ENCODE measurements at regions not wholly inside any gene's neighbourhood (a gene's known extent, or its start where the extent isn't known, plus 50 kb on each side); places are given as distances from the start of the nearest gene placed in this dataset.

DNA sequence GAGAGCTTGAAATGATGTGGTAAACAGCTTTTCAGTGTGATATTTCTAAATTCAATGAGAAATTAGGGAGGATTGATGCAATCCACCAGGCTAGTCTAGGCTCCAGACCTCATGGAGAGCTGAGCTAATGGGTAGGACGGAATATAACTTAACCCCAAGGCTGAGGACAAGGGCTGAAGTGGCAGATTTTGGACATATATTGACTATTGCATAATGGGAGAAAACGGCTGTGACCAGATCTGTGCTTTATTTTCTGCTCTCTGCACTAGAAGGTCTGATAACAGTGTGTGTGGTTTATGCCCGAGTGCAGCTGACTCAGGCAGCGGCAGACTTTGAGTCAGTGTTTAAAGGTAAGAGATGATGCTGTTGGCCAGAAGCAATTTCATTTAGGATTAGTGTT lies 70.6 kb downstream of the ACTBL2 start:
- no peak overlapping the region for H2AFZ ChIP-seq (ENCODE audit: low read length)
- H3K27ac ChIP-seq (ENCODE audit: low read depth, low read length, poor library complexity, severe bottlenecking), result no peak overlapping the region
- no peak overlapping the region for H3K4me2 ChIP-seq (ENCODE audit: low read length)
- intact Hi-C loops (cut with micrococcal nuclease; ENCODE audit: unreplicated experiment), result no loop called here
- H3K79me2 ChIP-seq (ENCODE audit: insufficient read depth, low read depth, low read length), result no peaks in the 10 kb centered on the region
- no peaks in the 10 kb centered on the region for H3K4me1 ChIP-seq (ENCODE audit: insufficient read depth, low read length, poor library complexity, severe bottlenecking)
- DNase-seq (ENCODE audit: low spot score), result no peak
- no peaks in the 10 kb centered on the region for H4K20me1 ChIP-seq (ENCODE audit: insufficient read depth, low read length)
- no peak overlapping the region for H3K4me3 ChIP-seq (ENCODE audit: low read depth, low read length, poor library complexity, severe bottlenecking)
- no peaks in the 10 kb centered on the region for H3K36me3 ChIP-seq (ENCODE audit: insufficient read depth, low read length)
- CTCF ChIA-PET (ENCODE audit: unreplicated experiment), result no interaction called here
- TF ChIP-seq, protein P1, sequence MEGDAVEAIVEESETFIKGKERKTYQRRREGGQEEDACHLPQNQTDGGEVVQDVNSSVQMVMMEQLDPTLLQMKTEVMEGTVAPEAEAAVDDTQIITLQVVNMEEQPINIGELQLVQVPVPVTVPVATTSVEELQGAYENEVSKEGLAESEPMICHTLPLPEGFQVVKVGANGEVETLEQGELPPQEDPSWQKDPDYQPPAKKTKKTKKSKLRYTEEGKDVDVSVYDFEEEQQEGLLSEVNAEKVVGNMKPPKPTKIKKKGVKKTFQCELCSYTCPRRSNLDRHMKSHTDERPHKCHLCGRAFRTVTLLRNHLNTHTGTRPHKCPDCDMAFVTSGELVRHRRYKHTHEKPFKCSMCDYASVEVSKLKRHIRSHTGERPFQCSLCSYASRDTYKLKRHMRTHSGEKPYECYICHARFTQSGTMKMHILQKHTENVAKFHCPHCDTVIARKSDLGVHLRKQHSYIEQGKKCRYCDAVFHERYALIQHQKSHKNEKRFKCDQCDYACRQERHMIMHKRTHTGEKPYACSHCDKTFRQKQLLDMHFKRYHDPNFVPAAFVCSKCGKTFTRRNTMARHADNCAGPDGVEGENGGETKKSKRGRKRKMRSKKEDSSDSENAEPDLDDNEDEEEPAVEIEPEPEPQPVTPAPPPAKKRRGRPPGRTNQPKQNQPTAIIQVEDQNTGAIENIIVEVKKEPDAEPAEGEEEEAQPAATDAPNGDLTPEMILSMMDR (conservative IDR thresholded peaks at IDR 0.05; ENCODE audit: low read length), result no peak
- no peak for TF ChIP-seq EZH2phosphoT487 (IDR thresholded peaks at IDR 0.05; ENCODE audit: borderline replicate concordance, low read depth, low read length)
- BruUV-seq (replicated peaks), result no TSS peak
- POLR2A ChIA-PET, result interaction anchor here (0.6 to 1.0 kb wide), 2 partner anchors 12 to 619 kb away, joined by 3 to 4 read pairs; no protein-coding TSS in a partner anchor
- no peaks in the 10 kb centered on the region for H3K9me2 ChIP-seq (ENCODE audit: insufficient read depth, low read length)
- H3K9me3 ChIP-seq (ENCODE audit: low read length), result no peaks in the 10 kb centered on the region

- TF ChIP-seq EZH2phosphoT487 (IDR thresholded peaks at IDR 0.05; ENCODE audit: borderline replicate concordance, low read depth, low read length), result no peak
- TF ChIP-seq, protein P1 (conservative IDR thresholded peaks at IDR 0.05; ENCODE audit: low read length), result no peak
- ChIA-PET CTCF (ENCODE audit: unreplicated experiment) (no interaction called here), POLR2A (interaction anchor here (0.6 to 1.0 kb wide), 2 partner anchors 13 to 193 kb away, joined by 3 to 4 read pairs; no protein-coding TSS in a partner anchor)
- Histone ChIP-seq H3K9me2 (ENCODE audit: insufficient read depth, low read length) (no peaks in the 10 kb centered on the region), H2AFZ (ENCODE audit: low read length) (no peak overlapping the region), H3K27ac (ENCODE audit: low read depth, low read length, poor library complexity, severe bottlenecking) (no peak overlapping the region), H4K20me1 (ENCODE audit: insufficient read depth, low read length) (no peaks in the 10 kb centered on the region), H3K9me3 (ENCODE audit: low read length) (no peaks in the 10 kb centered on the region), H3K4me3 (ENCODE audit: low read depth, low read length, poor library complexity, severe bottlenecking) (no peak overlapping the region), H3K79me2 (ENCODE audit: insufficient read depth, low read depth, low read length) (no peaks in the 10 kb centered on the region), H3K4me2 (ENCODE audit: low read length) (no peak overlapping the region), H3K36me3 (ENCODE audit: insufficient read depth, low read length) (no peaks in the 10 kb centered on the region), H3K4me1 (ENCODE audit: insufficient read depth, low read length, poor library complexity, severe bottlenecking) (no peaks in the 10 kb centered on the region)
- no peak for DNase-seq (ENCODE audit: low spot score)
- BruUV-seq (replicated peaks), result no TSS peak
- intact Hi-C loops (cut with micrococcal nuclease; ENCODE audit: unreplicated experiment), result no loop called here
These were observed 72.0 kb downstream of the ACTBL2 start for GRCh38 chr5:57410374-57411320.

DNA sequence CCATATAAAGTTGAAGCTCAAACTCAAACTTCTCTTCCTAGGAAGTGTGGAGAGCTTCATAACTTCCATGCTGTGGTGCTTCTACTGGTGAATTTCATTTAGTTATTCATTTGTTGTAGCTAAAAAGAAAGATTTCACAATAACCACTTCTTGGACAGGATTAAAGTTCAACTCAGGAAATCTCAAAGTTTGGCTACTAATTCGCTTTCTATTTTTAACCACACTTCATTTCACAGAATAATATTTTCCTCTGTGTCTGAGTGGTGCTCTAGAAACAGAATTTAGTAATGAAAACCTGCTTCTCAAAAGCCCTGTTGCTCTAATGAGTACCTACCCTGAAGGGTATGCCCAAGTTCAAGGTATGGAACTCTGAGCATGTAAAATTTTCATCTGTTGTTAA lies 73.9 kb downstream of the ACTBL2 start:
- no peaks in the 10 kb centered on the region for H3K79me2 ChIP-seq (ENCODE audit: insufficient read depth, low read depth, low read length)
- H3K27ac ChIP-seq (ENCODE audit: low read depth, low read length, poor library complexity, severe bottlenecking), result no peak overlapping the region
- no peaks in the 10 kb centered on the region for H3K9me3 ChIP-seq (ENCODE audit: low read length)
- H3K4me1 ChIP-seq (ENCODE audit: insufficient read depth, low read length, poor library complexity, severe bottlenecking), result no peaks in the 10 kb centered on the region
- H4K20me1 ChIP-seq (ENCODE audit: insufficient read depth, low read length), result no peaks in the 10 kb centered on the region
- DNase-seq (ENCODE audit: low spot score), result no peak
- H3K9me2 ChIP-seq (ENCODE audit: insufficient read depth, low read length), result no peaks in the 10 kb centered on the region
- H3K4me2 ChIP-seq (ENCODE audit: low read length), result no peak overlapping the region
- no TSS peak for BruUV-seq (replicated peaks)
- ChIA-PET CTCF (ENCODE audit: unreplicated experiment) (no interaction called here), POLR2A (no interaction called here)
- TF ChIP-seq, protein P1 (conservative IDR thresholded peaks at IDR 0.05; ENCODE audit: low read length), result no peak
- no peak for TF ChIP-seq EZH2phosphoT487 (IDR thresholded peaks at IDR 0.05; ENCODE audit: borderline replicate concordance, low read depth, low read length)
- H3K4me3 ChIP-seq (ENCODE audit: low read depth, low read length, poor library complexity, severe bottlenecking), result no peak overlapping the region
- no peak overlapping the region for H2AFZ ChIP-seq (ENCODE audit: low read length)
- H3K36me3 ChIP-seq (ENCODE audit: insufficient read depth, low read length), result no peaks in the 10 kb centered on the region
- intact Hi-C loops (cut with micrococcal nuclease; ENCODE audit: unreplicated experiment), result no loop called here
